H1 (cell line): ENCODE measurements at regions not wholly inside any gene's neighbourhood (a gene's known extent, or its start where the extent isn't known, plus 50 kb on each side); places are given as distances from the start of the nearest gene placed in this dataset.

ENCODE experiments used
- CBX5 ChIP-seq: fragments of 300-800, 300-1000 bp; sonication (generic); IDR thresholded peaks from 2 replicates; pipeline ENCODE4 v1.7.1; 2016; ENCODE audit warnings: antibody characterized with exemption, low read length, low read depth
- CHD1 ChIP-seq: IDR thresholded peaks from 2 replicates; pipeline ENCODE4 v1.6.1; 2012; ENCODE audit warnings: low read depth, low read length, improper control_type of control experiment
- CHD7 ChIP-seq: fragments of 300-600 bp; sonication (generic); IDR thresholded peaks from 2 replicates; pipeline ENCODE4 v1.7.1; 2012; ENCODE audit warnings: low read length, moderate library complexity, mild to moderate bottlenecking, inconsistent platforms; ENCODE audit not compliant: insufficient replicate concordance
- CTBP2 ChIP-seq: IDR thresholded peaks from 2 replicates; pipeline ENCODE4 v1.7.0; 2011; ENCODE audit warnings: borderline replicate concordance, mild to moderate bottlenecking, moderate library complexity, mixed read lengths, low read length; ENCODE audit not compliant: insufficient read depth, insufficient read length
- EGR1 ChIP-seq: IDR thresholded peaks from 2 replicates; pipeline ENCODE4 v1.6.1; 2011; ENCODE audit warnings: low read depth, low read length, borderline replicate concordance
- KDM1A ChIP-seq: fragments of 200-600, 300-600 bp; sonication (generic); IDR thresholded peaks from 2 replicates; pipeline ENCODE4 v1.7.1; 2016; ENCODE audit warnings: mild to moderate bottlenecking, low read length, borderline replicate concordance
- POLR2AphosphoS5 ChIP-seq: IDR thresholded peaks from 2 replicates; pipeline ENCODE4 v1.6.1; 2011; ENCODE audit warnings: low read depth, low read length
- RAD21 ChIP-seq, 2 experiments: IDR thresholded peaks in 1 of 2; conservative IDR thresholded peaks in 1 of 2; 2 replicates each; pipeline ENCODE4 v1.6.1; 2011; ENCODE audit warnings: low read depth in 2 of 2, low read length in 2 of 2, improper control_type of control experiment in 1 of 2, inconsistent platforms in 1 of 2, mild to moderate bottlenecking in 1 of 2, moderate library complexity in 1 of 2
- SAP30 ChIP-seq: fragments of 300-600 bp; sonication (generic); IDR thresholded peaks from 2 replicates; pipeline ENCODE4 v1.7.1; 2012; ENCODE audit warnings: low read length, moderate library complexity, mild to moderate bottlenecking, inconsistent platforms; ENCODE audit not compliant: insufficient read depth, insufficient replicate concordance
- TBP ChIP-seq: IDR thresholded peaks from 2 replicates; pipeline ENCODE4 v1.6.1; 2011; ENCODE audit warnings: low read depth, low read length, improper control_type of control experiment
- TEAD4 ChIP-seq: IDR thresholded peaks from 2 replicates; pipeline ENCODE4 v1.6.1; 2012; ENCODE audit warnings: low read depth, low read length, inconsistent platforms, mixed read lengths
- ZNF274 ChIP-seq: IDR thresholded peaks from 2 replicates; pipeline ENCODE4 v1.7.0; 2012; ENCODE audit warnings: low read length, borderline replicate concordance; ENCODE audit errors: extremely low read depth

GRCh38 chr3:45277636-45278035 is 51.5 kb upstream of the TMEM158 start (continued):
- TF ChIP-seq CHD7 (no peak), SAP30 (no peak), CHD1 (no peak), ZNF274 (no peak), CTBP2 (no peak), CBX5 (no peak), EGR1 (no peak), TBP (no peak), POLR2AphosphoS5 (no peak), RAD21 (IDR thresholded peaks at IDR 0.05 in 1 of 2, conservative IDR thresholded peaks at IDR 0.05 in 1 of 2; ENCODE audit: low read depth in 2 of 2, low read length in 2 of 2) (no peak), TEAD4 (no peak), KDM1A (no peak)
